ENCODE measurements at regions not wholly inside any gene's neighbourhood (a gene's known extent, or its start where the extent isn't known, plus 50 kb on each side); places are given as distances from the start of the nearest gene placed in this dataset.

- no peak for DNase-seq
- H3K4me1 ChIP-seq (ENCODE audit: control insufficient read depth in 1 of 2, insufficient read depth in 2 of 2, low read length in 2 of 2): no peaks in the 10 kb centered on the region
- H3K4me3 ChIP-seq (ENCODE audit: low read length in 2 of 2): no peak overlapping the region
- no peaks in the 10 kb centered on the region for H3K9me3 ChIP-seq (ENCODE audit: control insufficient read depth, low read length)
- no peak for ATAC-seq (ENCODE audit: low FRiP score)
- H3K27me3 ChIP-seq (ENCODE audit: control insufficient read depth in 1 of 2, insufficient read depth in 2 of 2, low read length in 1 of 2): no peaks in the 10 kb centered on the region
- no peak overlapping the region for H3K27ac ChIP-seq (ENCODE audit: low read depth in 1 of 2, low read length in 2 of 2)
- intact Hi-C loops (cut with DNase I): no loop called here
- whole genome bisulfite sequencing, 2 donors: 54 to 59% methylated on average over 3 of the region's 3 CpGs
- H3K36me3 ChIP-seq (ENCODE audit: control insufficient read depth in 1 of 2, insufficient read depth in 2 of 2, low read length in 1 of 2): no peaks in the 10 kb centered on the region
Observed at GRCh38 chr12:31783996-31784645, 55.3 kb upstream of the AMN1 start.

- no peak for ATAC-seq (ENCODE audit: low FRiP score)
- 77 to 97% methylated on average over 1 of the region's 1 CpG for WGBS, 2 donors
- no peaks in the 10 kb centered on the region for H3K36me3 ChIP-seq (ENCODE audit: control insufficient read depth in 1 of 2, insufficient read depth in 2 of 2, low read length in 1 of 2)
Observed at GRCh38 chr12:31783556-31783955, 54.7 kb upstream of the AMN1 start.

DNA sequence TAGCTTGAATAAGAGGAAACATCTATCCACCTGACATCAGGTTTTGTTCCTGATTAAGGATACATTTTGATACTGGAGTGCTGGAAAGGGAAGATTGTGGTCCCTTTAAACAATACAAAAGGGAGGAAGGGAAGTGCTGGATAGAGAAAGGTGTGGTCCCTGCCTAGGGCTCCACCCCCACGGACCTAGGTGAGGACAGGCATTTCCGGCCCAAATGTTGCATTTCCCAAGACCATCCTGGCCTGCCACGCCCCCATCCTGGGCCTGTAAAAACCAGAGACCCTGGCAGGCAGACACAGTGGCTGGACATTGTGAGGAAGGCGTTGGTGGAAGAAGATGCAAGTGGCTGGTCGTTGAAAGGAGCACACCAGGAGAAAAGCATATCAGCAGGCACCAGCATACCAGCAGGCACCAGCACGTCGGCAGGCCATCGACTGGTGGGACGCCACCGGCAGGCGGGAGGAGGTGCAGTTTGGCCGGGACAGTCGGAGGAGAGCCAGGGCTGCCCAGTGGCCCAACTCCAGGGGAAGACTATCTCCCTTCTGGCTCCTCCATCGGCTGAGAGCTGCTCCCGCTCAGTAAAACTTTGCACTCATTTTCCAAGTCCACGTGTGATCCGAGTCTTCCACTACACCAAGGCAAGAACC is 53.2 kb upstream of the AMN1 start:
- no peak for ATAC-seq (ENCODE audit: low FRiP score)
- intact Hi-C loops (cut with DNase I): no loop called here
- Histone ChIP-seq H3K27ac (ENCODE audit: low read depth in 1 of 2, low read length in 2 of 2) (no peak overlapping the region), H3K27me3 (ENCODE audit: control insufficient read depth in 1 of 2, insufficient read depth in 2 of 2, low read length in 1 of 2) (no peaks in the 10 kb centered on the region), H3K4me3 (ENCODE audit: low read length in 2 of 2) (no peak overlapping the region), H3K4me1 (ENCODE audit: control insufficient read depth in 1 of 2, insufficient read depth in 2 of 2, low read length in 2 of 2) (no peaks in the 10 kb centered on the region), H3K36me3 (ENCODE audit: control insufficient read depth in 1 of 2, insufficient read depth in 2 of 2, low read length in 1 of 2) (no peaks in the 10 kb centered on the region), H3K9me3 (ENCODE audit: control insufficient read depth, low read length) (no peaks in the 10 kb centered on the region)
- 86 to 89% methylated on average over 17 of the region's 17 CpGs for WGBS, 2 donors
- DNase-seq: no peak

More at GRCh38 chr12:31783556-31783955, 54.7 kb upstream of the AMN1 start:
- Histone ChIP-seq H3K27me3 (ENCODE audit: control insufficient read depth in 1 of 2, insufficient read depth in 2 of 2, low read length in 1 of 2) (no peaks in the 10 kb centered on the region), H3K9me3 (ENCODE audit: control insufficient read depth, low read length) (no peaks in the 10 kb centered on the region), H3K27ac (ENCODE audit: low read depth in 1 of 2, low read length in 2 of 2) (no peak overlapping the region), H3K4me1 (ENCODE audit: control insufficient read depth in 1 of 2, insufficient read depth in 2 of 2, low read length in 2 of 2) (no peaks in the 10 kb centered on the region), H3K4me3 (ENCODE audit: low read length in 2 of 2) (no peak overlapping the region)
- intact Hi-C loops (cut with DNase I): no loop called here
- DNase-seq: no peak

DNA sequence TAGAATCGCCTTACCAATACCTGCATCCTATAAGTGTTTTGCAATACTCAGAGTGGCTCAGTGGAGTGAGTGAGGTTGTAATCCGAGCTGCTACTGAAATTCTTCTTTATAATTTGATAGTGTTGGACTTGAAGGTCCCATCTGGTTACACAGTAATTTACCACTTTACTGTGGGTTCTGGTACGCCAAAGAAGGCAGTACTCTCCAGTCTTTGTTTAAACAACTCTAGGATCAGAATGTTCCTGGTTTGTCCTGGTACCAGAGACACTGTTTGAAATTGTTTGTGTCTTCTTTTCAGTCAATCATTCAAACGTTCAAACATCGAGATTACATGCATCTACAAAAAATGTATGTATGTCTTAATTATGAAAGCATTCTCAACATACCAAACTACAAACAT is 51.3 kb upstream of the AMN1 start:
- DNase-seq (no peak), ATAC-seq (ENCODE audit: low FRiP score) (no peak)
- Histone ChIP-seq H3K9me3 (ENCODE audit: control insufficient read depth, low read length) (no peaks in the 10 kb centered on the region), H3K27me3 (ENCODE audit: control insufficient read depth in 1 of 2, insufficient read depth in 2 of 2, low read length in 1 of 2) (no peaks in the 10 kb centered on the region), H3K4me1 (ENCODE audit: control insufficient read depth in 1 of 2, insufficient read depth in 2 of 2, low read length in 2 of 2) (no peaks in the 10 kb centered on the region), H3K36me3 (ENCODE audit: control insufficient read depth in 1 of 2, insufficient read depth in 2 of 2, low read length in 1 of 2) (no peaks in the 10 kb centered on the region), H3K27ac (ENCODE audit: low read depth in 1 of 2, low read length in 2 of 2) (no peak overlapping the region), H3K4me3 (ENCODE audit: low read length in 2 of 2) (no peak overlapping the region)
- 75 to 81% methylated on average over 5 of the region's 5 CpGs for WGBS, 2 donors
- intact Hi-C loops (cut with DNase I): no loop called here

- DNase-seq: no peak
- Histone ChIP-seq H3K4me3 (ENCODE audit: low read length in 2 of 2) (no peak overlapping the region), H3K27ac (ENCODE audit: low read depth in 1 of 2, low read length in 2 of 2) (no peak overlapping the region), H3K4me1 (ENCODE audit: control insufficient read depth in 1 of 2, insufficient read depth in 2 of 2, low read length in 2 of 2) (no peaks in the 10 kb centered on the region), H3K36me3 (ENCODE audit: control insufficient read depth in 1 of 2, insufficient read depth in 2 of 2, low read length in 1 of 2) (no peaks in the 10 kb centered on the region), H3K9me3 (ENCODE audit: control insufficient read depth, low read length) (no peaks in the 10 kb centered on the region), H3K27me3 (ENCODE audit: control insufficient read depth in 1 of 2, insufficient read depth in 2 of 2, low read length in 1 of 2) (no peaks in the 10 kb centered on the region)
- whole genome bisulfite sequencing, 2 donors: 84 to 87% methylated on average over 5 of the region's 5 CpGs
- ATAC-seq (ENCODE audit: low FRiP score): no peak
- intact Hi-C loops (cut with DNase I): loop anchor here in 1 of 2 donors (10.0 kb wide), 1 partner anchor 94 kb away; no protein-coding TSS in a partner anchor
Observed at GRCh38 chr12:31778687-31779086, 49.9 kb upstream of the AMN1 start.
